NCI-H1105 (cell line): ENCODE measurements at regions not wholly inside any gene's neighbourhood (a gene's known extent, or its start where the extent isn't known, plus 50 kb on each side); places are given as distances from the start of the nearest gene placed in this dataset.
"Not testable (repeated sequence)": the region's sequence is repeated elsewhere in the genome, so short reads cannot be mapped to it uniquely, and the experiment has no call there.

Experiments
- DNase-seq: peaks from one replicate; lab custom pipeline; 2025; lab: John Stamatoyannopoulos, UW

GRCh38 chr14:103232031-103232808 is 101.8 kb upstream of the EIF5 start:
- peak; percentile 22 for DNase-seq

- DNase-seq, result peak; percentile 22
These were observed 101.2 kb upstream of the EIF5 start for GRCh38 chr14:103232831-103233319.

GRCh38 chr14:103233328-103233727 is 100.7 kb upstream of the EIF5 start:
- no peak for DNase-seq

GRCh38 chr14:103234826-103235225 is 99.2 kb upstream of the EIF5 start:
- not testable (repeated sequence) for DNase-seq

- not testable (repeated sequence) for DNase-seq
These were observed 98.5 kb upstream of the EIF5 start for GRCh38 chr14:103235506-103235905.

- no peak for DNase-seq
These were observed 94.3 kb upstream of the EIF5 start for GRCh38 chr14:103239751-103240150.

GRCh38 chr14:103241531-103241930 is 92.5 kb upstream of the EIF5 start:
- DNase-seq, result no peak

GRCh38 chr14:103243764-103244737 is 90.0 kb upstream of the EIF5 start:
- DNase-seq, result no peak

- not testable (repeated sequence) for DNase-seq
These were observed 88.4 kb upstream of the EIF5 start for GRCh38 chr14:103245624-103246031.

- DNase-seq, result no peak
These were observed 88.0 kb upstream of the EIF5 start for GRCh38 chr14:103246070-103246469.

GRCh38 chr14:103247169-103247606 is 86.8 kb upstream of the EIF5 start:
- no peak for DNase-seq

GRCh38 chr14:103250181-103250580 is 83.9 kb upstream of the EIF5 start:
- DNase-seq, result no peak

GRCh38 chr14:103250874-103251273 is 83.2 kb upstream of the EIF5 start:
- DNase-seq, result no peak

GRCh38 chr14:103255555-103255954 is 78.5 kb upstream of the EIF5 start:
- DNase-seq, result no peak

- DNase-seq, result no peak
These were observed 77.6 kb upstream of the EIF5 start for GRCh38 chr14:103256406-103256805.

- no peak for DNase-seq
These were observed 76.7 kb upstream of the EIF5 start for GRCh38 chr14:103257211-103257962.

GRCh38 chr14:103258211-103258610 is 75.8 kb upstream of the EIF5 start:
- DNase-seq, result no peak

- no peak for DNase-seq
These were observed 74.9 kb upstream of the EIF5 start for GRCh38 chr14:103259184-103259583.

GRCh38 chr14:103259801-103260628 is 74.0 kb upstream of the EIF5 start:
- DNase-seq, result no peak

GRCh38 chr14:103260629-103261124 is 73.4 kb upstream of the EIF5 start:
- no peak for DNase-seq
